HG03439 (cell line): ENCODE measurements at regions not wholly inside any gene's neighbourhood (a gene's known extent, or its start where the extent isn't known, plus 50 kb on each side); places are given as distances from the start of the nearest gene placed in this dataset.
"Not testable (repeated sequence)": the region's sequence is repeated elsewhere in the genome, so short reads cannot be mapped to it uniquely, and the experiment has no call there.

Experiments
- ATAC-seq: cut with Tn5 transposase; IDR thresholded peaks from one replicate; pipeline ENCODE4 v1.9.1; 2021; ENCODE audit warnings: mild to moderate bottlenecking, moderate library complexity; ENCODE audit not compliant: unreplicated experiment

- no peak for ATAC-seq
Measured at GRCh38 chrX:25442499-25442898, 426.7 kb upstream of the ARX start.

- no peak for ATAC-seq
Measured at GRCh38 chrX:25433307-25433706, 417.5 kb upstream of the ARX start.

- no peak for ATAC-seq
Measured at GRCh38 chrX:25432396-25432795, 416.6 kb upstream of the ARX start.

GRCh38 chrX:25427873-25428555, 412.2 kb upstream of the ARX start:
- ATAC-seq = no peak

GRCh38 chrX:25404163-25404562, 388.4 kb upstream of the ARX start:
- not testable (repeated sequence) for ATAC-seq

- no peak for ATAC-seq
Measured at GRCh38 chrX:25389266-25389665, 373.5 kb upstream of the ARX start.

GRCh38 chrX:25383196-25383595, 367.4 kb upstream of the ARX start:
- ATAC-seq = no peak

- ATAC-seq = no peak
Measured at GRCh38 chrX:25356456-25356855, 340.7 kb upstream of the ARX start.

- no peak for ATAC-seq
Measured at GRCh38 chrX:25344161-25344936, 328.6 kb upstream of the ARX start.

GRCh38 chrX:25343060-25343459, 327.3 kb upstream of the ARX start:
- no peak for ATAC-seq

GRCh38 chrX:25337841-25338240, 322.1 kb upstream of the ARX start:
- ATAC-seq = no peak

GRCh38 chrX:25300994-25301393, 285.2 kb upstream of the ARX start:
- no peak for ATAC-seq

- no peak for ATAC-seq
Measured at GRCh38 chrX:25296850-25297249, 281.1 kb upstream of the ARX start.

GRCh38 chrX:25295466-25295865, 279.7 kb upstream of the ARX start:
- no peak for ATAC-seq

GRCh38 chrX:25290132-25290531, 274.4 kb upstream of the ARX start:
- ATAC-seq = no peak

- ATAC-seq = no peak
Measured at GRCh38 chrX:25288676-25289075, 272.9 kb upstream of the ARX start.

- ATAC-seq = no peak
Measured at GRCh38 chrX:25287521-25287920, 271.8 kb upstream of the ARX start.

- ATAC-seq = no peak
Measured at GRCh38 chrX:25285598-25285997, 269.8 kb upstream of the ARX start.

- no peak for ATAC-seq
Measured at GRCh38 chrX:25279510-25279909, 263.7 kb upstream of the ARX start.

GRCh38 chrX:25278341-25278740, 262.6 kb upstream of the ARX start:
- no peak for ATAC-seq

- no peak for ATAC-seq
Measured at GRCh38 chrX:25277574-25277973, 261.8 kb upstream of the ARX start.

GRCh38 chrX:25275159-25275558, 259.4 kb upstream of the ARX start:
- ATAC-seq = no peak

- no peak for ATAC-seq
Measured at GRCh38 chrX:25241461-25241860, 225.7 kb upstream of the ARX start.
